Loucy (cell line): ENCODE measurements at regions not wholly inside any gene's neighbourhood (a gene's known extent, or its start where the extent isn't known, plus 50 kb on each side); places are given as distances from the start of the nearest gene placed in this dataset.

Source experiments
- CTCF ChIP-seq: fragments of 200-600 bp; sonication (generic); conservative IDR thresholded peaks from 2 replicates; pipeline ENCODE4 v1.5.1; 2014; ENCODE audit warnings: mild to moderate bottlenecking, antibody characterized with exemption, low read length
- EZH2phosphoT487 ChIP-seq: fragments of 200-600 bp; IDR thresholded peaks from 2 replicates; pipeline ENCODE4 v1.6.1; 2018; ENCODE audit warnings: antibody characterized with exemption, mild to moderate bottlenecking, moderate library complexity, borderline replicate concordance

- TF ChIP-seq CTCF = no peak
- TF ChIP-seq EZH2phosphoT487 = no peak
Observed at GRCh38 chr16:66207883-66208265, 158.6 kb upstream of the CDH5 start.
